ENCODE measurements at regions not wholly inside any gene's neighbourhood (a gene's known extent, or its start where the extent isn't known, plus 50 kb on each side); places are given as distances from the start of the nearest gene placed in this dataset.

GRCh38 chr3:186465508-186465907 is 78.7 kb downstream of the CRYGS start:
- ATAC-seq (no peak), DNase-seq (no peak)
- intact Hi-C loops (cut with micrococcal nuclease), result no loop called here
- H3K27ac Mint-ChIP-seq, result no peak overlapping the region
- peaks cover 0 to 8% (median 0%) of the 10 kb centered on the region in 7 donors for H3K4me1 Mint-ChIP-seq
- no peaks in the 10 kb centered on the region for H3K9me3 ChIP-seq (ENCODE audit: control insufficient read depth in 2 of 3, low read length in 3 of 3)
- H3K36me3 Mint-ChIP-seq, result no peaks in the 10 kb centered on the region
- no peak overlapping the region for H3K4me3 Mint-ChIP-seq
- H3K27me3 ChIP-seq (ENCODE audit: control insufficient read depth in 2 of 2, insufficient read depth in 2 of 2, low read length in 2 of 2), result no peaks in the 10 kb centered on the region
- H3K4me1 ChIP-seq (ENCODE audit: control insufficient read depth in 2 of 2, insufficient read depth in 2 of 2, low read length in 2 of 2), result no peaks in the 10 kb centered on the region
- H3K4me3 ChIP-seq (ENCODE audit: low read length), result no peak overlapping the region
- ChIA-PET POLR2A (no interaction called here), CTCF (interaction anchor here (0.6 kb wide), 1 partner anchor 74 kb away, joined by 4 read pairs; no protein-coding TSS in a partner anchor)
- no peaks in the 10 kb centered on the region for H3K36me3 ChIP-seq (ENCODE audit: control insufficient read depth in 2 of 3, insufficient read depth in 3 of 3, low read length in 3 of 3)
- H3K27me3 Mint-ChIP-seq, result peaks cover 0 to 12% (median 0%) of the 10 kb centered on the region in 5 donors
- H3K27ac ChIP-seq (ENCODE audit: low read depth, low read length), result no peak overlapping the region
- H3K9me3 Mint-ChIP-seq, result no peaks in the 10 kb centered on the region

GRCh38 chr3:186464424-186465093 is 79.6 kb downstream of the CRYGS start:
- H3K4me3 Mint-ChIP-seq, result no peak overlapping the region
- no peak overlapping the region for H3K27ac Mint-ChIP-seq
- ChIA-PET CTCF (interaction anchor here (0.9 to 1.4 kb wide), 2 partner anchors 76 to 205 kb away, joined by 3 to 7 read pairs; no protein-coding TSS in a partner anchor), POLR2A (no interaction called here)
- ATAC-seq, result no peak
- H3K4me1 Mint-ChIP-seq, result peaks cover 0 to 3% (median 0%) of the 10 kb centered on the region in 7 donors
- intact Hi-C loops (cut with micrococcal nuclease), result loop anchor here in 1 of 2 donors (5.0 kb wide), 1 partner anchor 78 kb away; the partner anchor contains the start of gene CRYGS
- DNase-seq, result no peak
- H3K36me3 Mint-ChIP-seq, result no peaks in the 10 kb centered on the region
- H3K27me3 Mint-ChIP-seq, result peaks cover 0 to 11% (median 3%) of the 10 kb centered on the region in 5 donors
- Histone ChIP-seq H3K9me3 (ENCODE audit: control insufficient read depth in 2 of 3, low read length in 3 of 3) (no peaks in the 10 kb centered on the region), H3K36me3 (ENCODE audit: control insufficient read depth in 2 of 3, insufficient read depth in 3 of 3, low read length in 3 of 3) (no peaks in the 10 kb centered on the region), H3K4me1 (ENCODE audit: control insufficient read depth in 2 of 2, insufficient read depth in 2 of 2, low read length in 2 of 2) (no peaks in the 10 kb centered on the region), H3K27me3 (ENCODE audit: control insufficient read depth in 2 of 2, insufficient read depth in 2 of 2, low read length in 2 of 2) (no peaks in the 10 kb centered on the region), H3K4me3 (ENCODE audit: low read length) (no peak overlapping the region), H3K27ac (ENCODE audit: low read depth, low read length) (no peak overlapping the region)
- H3K9me3 Mint-ChIP-seq, result no peaks in the 10 kb centered on the region

- Mint-ChIP-seq H3K36me3 (no peaks in the 10 kb centered on the region), H3K4me3 (no peak overlapping the region), H3K27ac (no peak overlapping the region), H3K9me3 (no peaks in the 10 kb centered on the region), H3K27me3 (peaks cover 0 to 12% (median 3%) of the 10 kb centered on the region in 5 donors), H3K4me1 (peaks cover 0 to 3% (median 0%) of the 10 kb centered on the region in 7 donors)
- intact Hi-C loops (cut with micrococcal nuclease), result loop anchor here in 1 of 2 donors (5.0 kb wide), 1 partner anchor 81 kb away; the partner anchor contains the start of gene CRYGS
- H3K27me3 ChIP-seq (ENCODE audit: control insufficient read depth in 2 of 2, insufficient read depth in 2 of 2, low read length in 2 of 2), result no peaks in the 10 kb centered on the region
- ChIA-PET CTCF (no interaction called here), POLR2A (no interaction called here)
- no peak overlapping the region for H3K4me3 ChIP-seq (ENCODE audit: low read length)
- no peaks in the 10 kb centered on the region for H3K4me1 ChIP-seq (ENCODE audit: control insufficient read depth in 2 of 2, insufficient read depth in 2 of 2, low read length in 2 of 2)
- H3K9me3 ChIP-seq (ENCODE audit: control insufficient read depth in 2 of 3, low read length in 3 of 3), result no peaks in the 10 kb centered on the region
- no peaks in the 10 kb centered on the region for H3K36me3 ChIP-seq (ENCODE audit: control insufficient read depth in 2 of 3, insufficient read depth in 3 of 3, low read length in 3 of 3)
- no peak for ATAC-seq
- DNase-seq, result no peak
- no peak overlapping the region for H3K27ac ChIP-seq (ENCODE audit: low read depth, low read length)
These were observed 83.0 kb downstream of the CRYGS start for GRCh38 chr3:186461141-186461540.

- Histone ChIP-seq H3K9me3 (ENCODE audit: control insufficient read depth in 2 of 3, low read length in 3 of 3) (no peaks in the 10 kb centered on the region), H3K4me3 (ENCODE audit: low read length) (no peak overlapping the region), H3K27me3 (ENCODE audit: control insufficient read depth in 2 of 2, insufficient read depth in 2 of 2, low read length in 2 of 2) (no peaks in the 10 kb centered on the region), H3K36me3 (ENCODE audit: control insufficient read depth in 2 of 3, insufficient read depth in 3 of 3, low read length in 3 of 3) (no peaks in the 10 kb centered on the region), H3K4me1 (ENCODE audit: control insufficient read depth in 2 of 2, insufficient read depth in 2 of 2, low read length in 2 of 2) (no peaks in the 10 kb centered on the region), H3K27ac (ENCODE audit: low read depth, low read length) (no peak overlapping the region)
- CTCF ChIA-PET, result no interaction called here
- intact Hi-C loops (cut with micrococcal nuclease), result no loop called here
- H3K27me3 Mint-ChIP-seq, result peaks cover 0 to 12% (median 3%) of the 10 kb centered on the region in 5 donors
- H3K4me3 Mint-ChIP-seq, result no peak overlapping the region
- H3K27ac Mint-ChIP-seq, result no peak overlapping the region
- ATAC-seq (no peak), DNase-seq (no peak)
- POLR2A ChIA-PET, result no interaction called here
- no peaks in the 10 kb centered on the region for H3K36me3 Mint-ChIP-seq
- H3K4me1 Mint-ChIP-seq, result no peaks in the 10 kb centered on the region
- H3K9me3 Mint-ChIP-seq, result no peaks in the 10 kb centered on the region
These were observed 85.1 kb downstream of the CRYGS start for GRCh38 chr3:186459108-186459467.

GRCh38 chr3:186458306-186459107 is 85.7 kb downstream of the CRYGS start:
- POLR2A ChIA-PET, result no interaction called here
- H3K4me1 Mint-ChIP-seq, result no peaks in the 10 kb centered on the region
- H3K4me3 Mint-ChIP-seq, result no peak overlapping the region
- H3K9me3 Mint-ChIP-seq, result no peaks in the 10 kb centered on the region
- H3K4me1 ChIP-seq (ENCODE audit: control insufficient read depth in 2 of 2, insufficient read depth in 2 of 2, low read length in 2 of 2), result no peaks in the 10 kb centered on the region
- no peaks in the 10 kb centered on the region for H3K36me3 ChIP-seq (ENCODE audit: control insufficient read depth in 2 of 3, insufficient read depth in 3 of 3, low read length in 3 of 3)
- intact Hi-C loops (cut with micrococcal nuclease), result no loop called here
- H3K27me3 ChIP-seq (ENCODE audit: control insufficient read depth in 2 of 2, insufficient read depth in 2 of 2, low read length in 2 of 2), result no peaks in the 10 kb centered on the region
- ATAC-seq (no peak), DNase-seq (no peak)
- no peak overlapping the region for H3K4me3 ChIP-seq (ENCODE audit: low read length)
- no peak overlapping the region for H3K27ac Mint-ChIP-seq
- no peaks in the 10 kb centered on the region for H3K9me3 ChIP-seq (ENCODE audit: control insufficient read depth in 2 of 3, low read length in 3 of 3)
- H3K36me3 Mint-ChIP-seq, result no peaks in the 10 kb centered on the region
- peaks cover 0 to 12% (median 3%) of the 10 kb centered on the region in 5 donors for H3K27me3 Mint-ChIP-seq
- no peak overlapping the region for H3K27ac ChIP-seq (ENCODE audit: low read depth, low read length)
- CTCF ChIA-PET, result no interaction called here

GRCh38 chr3:186457236-186457635 is 86.9 kb downstream of the CRYGS start:
- Mint-ChIP-seq H3K4me1 (no peaks in the 10 kb centered on the region), H3K27ac (no peak overlapping the region), H3K27me3 (peaks cover 0 to 12% (median 3%) of the 10 kb centered on the region in 5 donors), H3K9me3 (no peaks in the 10 kb centered on the region), H3K4me3 (no peak overlapping the region), H3K36me3 (no peaks in the 10 kb centered on the region)
- Histone ChIP-seq H3K4me1 (ENCODE audit: control insufficient read depth in 2 of 2, insufficient read depth in 2 of 2, low read length in 2 of 2) (no peaks in the 10 kb centered on the region), H3K36me3 (ENCODE audit: control insufficient read depth in 2 of 3, insufficient read depth in 3 of 3, low read length in 3 of 3) (no peaks in the 10 kb centered on the region), H3K4me3 (ENCODE audit: low read length) (no peak overlapping the region), H3K27ac (ENCODE audit: low read depth, low read length) (no peak overlapping the region), H3K27me3 (ENCODE audit: control insufficient read depth in 2 of 2, insufficient read depth in 2 of 2, low read length in 2 of 2) (no peaks in the 10 kb centered on the region), H3K9me3 (ENCODE audit: control insufficient read depth in 2 of 3, low read length in 3 of 3) (no peaks in the 10 kb centered on the region)
- intact Hi-C loops (cut with micrococcal nuclease), result no loop called here
- DNase-seq, result no peak
- ATAC-seq, result no peak
- ChIA-PET POLR2A (no interaction called here), CTCF (no interaction called here)
